ENCODE measurements at regions not wholly inside any gene's neighbourhood (a gene's known extent, or its start where the extent isn't known, plus 50 kb on each side); places are given as distances from the start of the nearest gene placed in this dataset.
"Not testable (repeated sequence)": the region's sequence is repeated elsewhere in the genome, so short reads cannot be mapped to it uniquely, and the experiment has no call there.

GRCh38 chr17:20896153-20896649 lies 146.6 kb downstream of the USP22 start:
- Histone ChIP-seq H3K27ac (no peak overlapping the region), H3K4me3 (peak overlapping the region in 1 of 8 donors; percentile 33), H3K36me3 (no peaks in the 10 kb centered on the region), H3K9me3 (no peaks in the 10 kb centered on the region), H3K27me3 (replicated peaks in 1 of 7) (peaks cover 0 to 12% (median 0%) of the 10 kb centered on the region in 7 donors), H3K4me1 (no peaks in the 10 kb centered on the region)
- intact Hi-C loops (cut with DNase I; ENCODE audit: low total_unique reads) = no loop called here
- DNase-seq = no peak
- 55 to 93% (median 73%) methylated on average over 16 to 30 of the region's 30 CpGs for WGBS, 5 donors
- no peak for TF ChIP-seq CTCF (IDR thresholded peaks at IDR 0.05 in 8 of 11, conservative IDR thresholded peaks at IDR 0.05 in 3 of 11)

DNA sequence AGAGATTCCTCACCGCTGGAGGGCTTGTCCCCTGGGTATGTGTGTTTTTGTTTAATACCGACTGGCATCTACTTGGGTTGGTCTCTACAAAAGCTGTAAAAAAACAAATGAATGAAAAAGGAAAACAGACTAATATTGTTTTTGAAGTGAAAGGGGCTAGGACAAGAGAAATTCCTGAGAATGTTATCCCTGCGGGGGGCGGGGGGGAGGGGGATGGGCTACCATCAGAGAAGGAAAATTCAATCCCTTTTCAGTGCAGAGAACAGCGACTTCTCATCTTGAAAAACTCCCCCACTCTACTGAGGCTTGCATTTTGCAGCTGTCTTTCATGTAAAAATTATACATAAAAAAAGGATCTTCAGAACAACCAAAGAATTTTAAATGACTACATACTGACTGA lies 144.1 kb downstream of the USP22 start:
- H3K4me3 ChIP-seq; H3K36me3 ChIP-seq; DNase-seq; H3K27ac ChIP-seq; intact Hi-C loops (cut with DNase I; ENCODE audit: low total_unique reads); H3K9me3 ChIP-seq; H3K4me1 ChIP-seq: not testable (repeated sequence)
- peaks cover 0 to 32% (median 0%) of the 10 kb centered on the region in 7 donors for H3K27me3 ChIP-seq (replicated peaks in 1 of 7)
- WGBS, 5 donors = 43 to 62% (median 59%) methylated on average over 5 of the region's 5 CpGs

DNA sequence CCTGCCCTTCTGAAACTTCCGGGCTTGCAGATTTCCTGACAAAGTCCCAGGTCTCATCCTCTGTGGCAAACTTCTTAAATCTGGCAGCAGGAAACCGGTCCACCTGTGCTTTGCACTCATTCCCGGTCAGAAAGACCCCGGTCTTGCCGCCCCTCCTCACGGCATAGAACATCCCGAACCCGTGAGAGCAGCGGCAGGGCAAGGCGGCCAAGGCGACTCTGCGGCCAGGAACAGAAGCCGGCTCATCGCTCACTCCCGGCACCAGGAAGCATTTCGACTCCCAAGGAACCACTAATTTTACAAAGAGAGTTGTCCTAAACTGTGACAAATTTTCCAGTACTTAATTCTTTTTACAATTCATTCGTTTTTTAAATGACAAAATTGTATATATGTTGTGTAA lies 140.3 kb downstream of the USP22 start:
- H3K27ac ChIP-seq; DNase-seq; H3K36me3 ChIP-seq; H3K4me1 ChIP-seq; H3K9me3 ChIP-seq; intact Hi-C loops (cut with DNase I; ENCODE audit: low total_unique reads); H3K4me3 ChIP-seq: not testable (repeated sequence)
- H3K27me3 ChIP-seq (replicated peaks in 1 of 7) = peaks cover 0 to 21% (median 0%) of the 10 kb centered on the region in 7 donors
- 20 to 40% (median 28%) methylated on average over 17 of the region's 17 CpGs for WGBS, 5 donors

DNA sequence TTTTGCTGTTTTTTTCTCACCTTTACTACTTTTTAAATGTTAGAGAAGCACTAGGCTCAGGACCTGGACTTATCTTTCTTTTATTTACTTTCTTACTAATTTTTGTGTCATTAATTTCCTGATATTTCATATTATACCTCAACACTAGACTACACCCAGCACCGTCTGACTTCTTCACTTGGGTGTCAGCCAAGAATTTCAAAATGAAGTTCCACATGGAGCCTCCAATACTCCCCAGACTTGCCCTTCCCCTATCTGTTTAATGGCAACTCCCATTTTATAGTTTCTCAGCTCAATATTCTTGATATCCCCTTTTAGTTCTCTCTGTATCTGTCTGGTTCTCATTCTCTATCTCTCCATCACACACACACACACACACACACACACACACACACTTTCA lies 139.3 kb downstream of the USP22 start:
- H3K4me3 ChIP-seq; H3K27ac ChIP-seq; H3K36me3 ChIP-seq; DNase-seq; intact Hi-C loops (cut with DNase I; ENCODE audit: low total_unique reads); H3K9me3 ChIP-seq: not testable (repeated sequence)
- peaks cover under 1 to 10% (median 7%) of the 10 kb centered on the region in 6 donors for H3K4me1 ChIP-seq
- 10 to 40% (median 32%) methylated on average over 1 of the region's 1 CpG for WGBS, 5 donors
- H3K27me3 ChIP-seq (replicated peaks in 1 of 7) = peaks cover 0 to 21% (median 0%) of the 10 kb centered on the region in 7 donors

DNA sequence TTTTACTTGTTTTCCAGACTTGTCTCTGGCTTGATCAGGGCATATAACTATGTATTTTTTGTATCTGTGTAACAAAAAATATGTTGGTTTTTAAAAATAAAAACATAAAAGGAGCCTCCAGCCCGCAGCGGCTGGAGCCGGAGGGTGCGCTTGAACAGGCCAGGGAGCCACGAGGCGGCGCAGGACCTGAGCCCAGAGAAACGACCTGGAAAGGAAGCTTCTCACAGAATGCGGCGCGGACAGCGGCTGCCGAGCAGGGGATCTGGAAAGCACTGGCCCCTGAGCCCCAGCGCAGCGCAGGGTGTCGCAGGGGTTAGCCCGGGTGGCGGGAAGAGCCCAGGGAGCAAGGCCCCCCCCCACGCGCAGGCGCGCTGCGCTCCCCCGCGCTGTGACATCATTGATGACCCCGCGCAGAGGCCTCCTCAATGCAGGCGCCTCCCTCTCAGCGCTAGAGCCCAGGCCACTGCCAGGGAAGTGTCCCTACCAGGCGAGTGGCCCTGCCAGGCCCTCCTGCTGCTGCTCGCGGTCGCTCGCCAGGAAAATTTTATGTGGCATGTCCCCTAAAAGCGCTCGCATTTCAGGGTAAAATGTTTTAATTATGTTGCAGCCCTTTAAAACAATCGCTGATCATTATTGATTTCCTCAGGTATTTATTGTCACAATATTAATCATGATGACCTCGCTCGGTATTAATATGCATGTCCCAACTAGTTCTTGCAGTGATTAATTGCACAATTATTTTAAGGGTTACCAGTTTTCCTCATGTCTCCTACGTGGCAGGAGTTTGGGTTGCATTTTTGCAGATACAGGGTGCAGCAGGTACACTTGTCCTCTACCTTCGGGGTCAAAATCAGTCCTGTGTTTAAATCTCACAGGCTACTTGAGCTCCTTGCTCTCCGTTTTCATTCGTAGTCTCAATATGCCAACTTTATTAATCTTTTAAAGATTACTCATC lies 134.2 kb downstream of the USP22 start:
- WGBS, 5 donors = 12 to 14% (median 14%) methylated on average over 41 to 43 of the region's 43 CpGs
- Histone ChIP-seq H3K27me3 (replicated peaks in 1 of 7) (no peaks in the 10 kb centered on the region), H3K9me3 (no peaks in the 10 kb centered on the region), H3K4me1 (peaks cover 6 to 17% (median 13%) of the 10 kb centered on the region in 6 donors), H3K36me3 (no peaks in the 10 kb centered on the region), H3K4me3 (peak overlapping the region; percentile 1 to 67 (median 40)), H3K27ac (peak overlapping the region; percentile 55 to 86 (median 84))
- intact Hi-C loops (cut with DNase I; ENCODE audit: low total_unique reads) = no loop called here
- DNase-seq = peak; percentile 94
- TF ChIP-seq POLR2A (IDR thresholded peaks at IDR 0.05) (peak in 1 of 3 donors; percentile 33), CTCF (IDR thresholded peaks at IDR 0.05 in 8 of 11, conservative IDR thresholded peaks at IDR 0.05 in 3 of 11) (peak in 7 of 11 experiments; percentile 41 to 69 (median 57)), POLR2AphosphoS5 (IDR thresholded peaks at IDR 0.05) (peak; percentile 72 to 88 (median 85))

Data from spleen (tissue), 11 donors.